GM19372 (cell line): ENCODE measurements at regions not wholly inside any gene's neighbourhood (a gene's known extent, or its start where the extent isn't known, plus 50 kb on each side); places are given as distances from the start of the nearest gene placed in this dataset.
A peak's percentile ranks its signal among the peaks of the same experiment; 100 is the strongest.

Source experiments
- ATAC-seq: cut with Tn5 transposase; IDR thresholded peaks from one replicate; pipeline ENCODE4 v1.9.1; 2021; ENCODE audit warnings: mild to moderate bottlenecking, low read depth, moderate library complexity; ENCODE audit not compliant: unreplicated experiment

DNA sequence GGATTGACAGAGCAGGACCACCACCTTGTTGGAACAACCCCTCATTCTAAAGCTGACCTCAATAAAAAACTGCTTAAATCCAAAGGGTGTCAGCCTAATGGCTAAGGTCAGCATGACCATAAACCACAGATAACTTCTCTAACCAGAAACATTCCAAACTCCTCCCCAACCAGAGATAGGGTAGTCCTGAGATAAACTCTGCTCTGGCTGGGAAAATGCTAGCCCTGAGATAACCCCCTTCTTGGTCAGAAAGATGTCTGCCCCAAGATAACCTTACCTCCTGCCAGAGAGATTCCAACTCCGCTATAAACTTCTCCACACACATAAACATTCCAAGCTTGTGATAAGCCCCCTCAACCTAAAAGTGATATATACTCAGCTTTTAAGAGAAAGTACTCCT is 364.8 kb upstream of the RBMY1B start:
- ATAC-seq: no peak

DNA sequence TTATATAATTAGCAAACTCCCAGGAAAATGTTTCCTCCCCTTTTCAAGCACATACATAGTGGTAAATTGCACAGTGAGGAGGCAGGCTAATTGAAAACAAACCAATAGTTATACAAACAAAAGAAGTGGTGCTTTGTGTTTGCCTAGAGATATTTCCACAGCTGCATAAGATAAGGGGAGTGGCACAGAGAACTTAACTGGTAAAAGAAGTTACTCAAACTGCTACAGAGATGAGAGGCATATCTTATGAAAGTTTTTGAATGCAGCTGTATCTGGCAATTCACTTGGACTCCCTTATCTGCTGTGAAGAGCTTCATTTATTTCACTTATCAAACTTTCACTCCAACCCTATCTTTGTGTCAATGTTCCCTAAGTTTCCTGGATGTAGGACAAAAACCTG is 361.2 kb upstream of the RBMY1B start:
- no peak for ATAC-seq

DNA sequence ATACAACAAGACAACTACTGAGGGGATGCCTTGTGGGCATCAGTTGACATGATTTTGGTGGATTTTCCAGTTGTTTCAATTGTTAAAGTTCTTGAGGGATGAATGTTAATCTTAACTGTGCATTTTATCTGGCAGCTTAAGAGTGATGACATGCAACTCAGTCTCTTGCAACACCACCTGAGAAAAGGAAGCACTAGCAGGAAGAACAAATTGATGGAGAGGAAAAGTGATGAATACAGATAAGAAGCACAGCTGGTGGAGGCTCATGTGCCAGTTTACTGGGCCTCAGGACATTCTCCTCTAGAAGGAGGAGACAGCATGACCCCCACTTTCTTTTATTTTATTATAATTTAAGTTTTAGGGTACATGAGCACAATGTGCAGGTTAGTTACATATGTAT is 341.3 kb upstream of the RBMY1B start:
- no peak for ATAC-seq

DNA sequence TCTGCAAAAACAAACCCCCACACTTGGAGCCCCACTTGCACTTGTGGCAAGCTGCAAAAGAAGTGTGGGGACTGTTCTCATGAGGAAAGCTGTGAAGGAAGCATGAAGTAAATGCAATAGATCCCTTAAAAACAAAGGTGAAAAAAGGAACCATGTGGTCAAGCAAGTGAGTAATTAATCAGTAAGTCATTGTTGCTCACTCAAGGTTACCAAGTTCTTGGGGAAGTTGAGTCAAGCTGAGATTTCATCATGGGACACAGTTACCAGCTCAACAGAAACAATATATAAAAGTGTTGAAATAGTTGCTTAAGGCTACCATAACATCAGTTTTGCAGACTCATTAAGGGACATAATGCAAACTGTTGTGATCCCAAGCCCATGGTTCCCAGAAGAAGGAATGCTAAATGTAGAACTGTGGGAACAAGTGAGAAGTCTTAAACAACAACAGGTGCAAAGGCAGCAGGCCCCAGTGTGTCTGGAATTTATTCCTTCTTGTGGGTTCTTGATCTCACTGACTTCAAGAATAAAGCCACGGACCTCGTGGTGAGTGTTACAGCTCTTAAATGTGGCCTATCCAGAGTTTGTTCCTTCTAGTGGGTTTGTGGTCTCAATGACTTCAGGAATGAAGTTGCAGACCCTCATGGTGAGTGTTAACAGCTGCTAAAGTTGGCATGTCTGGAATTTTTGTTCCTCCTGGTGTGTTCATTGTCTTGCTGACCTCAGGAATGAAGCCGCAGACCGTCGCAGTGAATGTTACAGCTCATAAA is 336.3 kb upstream of the RBMY1B start:
- ATAC-seq: no peak

DNA sequence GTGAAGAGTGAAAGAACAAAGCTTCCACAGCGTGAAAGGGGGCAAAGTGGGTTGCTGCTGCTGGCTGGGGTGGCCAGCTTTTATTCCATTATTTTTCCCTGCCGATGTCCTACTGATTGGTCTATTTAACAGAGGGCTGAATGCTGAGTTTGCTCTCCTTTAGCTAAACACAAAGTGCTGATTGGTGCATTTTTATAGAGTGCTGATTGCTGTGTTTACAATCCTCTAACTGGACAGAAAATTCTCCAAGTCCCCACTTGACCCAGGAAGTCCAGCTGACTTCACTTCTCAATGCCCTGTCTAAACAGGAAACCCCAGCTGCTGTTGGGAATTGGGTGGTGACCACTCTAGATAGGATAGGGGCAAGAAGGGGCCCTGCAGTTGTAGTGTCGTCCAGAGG is 335.6 kb upstream of the RBMY1B start:
- ATAC-seq: no peak

DNA sequence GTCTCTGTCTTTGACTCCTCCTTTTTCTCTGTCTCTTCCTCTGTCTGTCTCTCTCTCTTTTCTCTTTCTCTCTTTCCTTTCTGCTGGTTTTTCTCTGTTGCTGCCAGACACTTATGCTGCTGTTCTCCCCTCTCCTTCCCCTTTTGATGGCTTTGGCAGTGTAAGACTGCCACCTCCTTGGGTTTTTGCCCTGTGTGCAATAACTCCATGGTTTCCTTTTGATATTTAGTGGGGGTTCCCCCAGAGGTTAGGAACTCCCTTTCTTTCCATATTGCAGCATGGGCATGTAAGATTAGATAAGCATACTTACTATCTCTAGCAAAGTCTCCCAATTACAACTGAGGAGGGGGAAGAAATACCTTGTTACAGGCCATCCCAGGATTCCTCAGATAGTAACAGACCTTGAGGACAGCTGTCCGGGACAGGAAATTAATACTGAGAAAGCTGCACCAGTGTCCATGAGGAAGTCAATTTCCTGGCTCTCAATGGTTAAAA is 333.8 kb upstream of the RBMY1B start:
- ATAC-seq: no peak

DNA sequence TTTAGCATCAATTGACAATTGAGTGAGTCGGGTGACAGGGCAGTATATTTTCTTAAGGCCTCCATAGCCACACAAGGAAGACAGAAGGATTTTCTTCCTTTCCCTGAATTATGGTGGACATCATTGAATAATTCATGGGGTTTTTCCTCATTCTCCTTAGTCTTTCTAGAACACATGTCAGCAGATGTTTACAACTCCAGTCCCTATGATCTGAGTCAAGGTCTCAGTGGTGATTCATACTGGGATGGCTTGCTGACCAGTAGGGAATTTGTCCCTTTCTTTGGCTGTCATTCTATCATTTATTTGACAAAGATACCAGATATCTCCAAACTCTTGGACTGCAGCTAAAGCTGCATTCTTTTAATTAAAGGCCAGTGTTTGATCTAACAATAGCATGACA is 332.9 kb upstream of the RBMY1B start:
- no peak for ATAC-seq

DNA sequence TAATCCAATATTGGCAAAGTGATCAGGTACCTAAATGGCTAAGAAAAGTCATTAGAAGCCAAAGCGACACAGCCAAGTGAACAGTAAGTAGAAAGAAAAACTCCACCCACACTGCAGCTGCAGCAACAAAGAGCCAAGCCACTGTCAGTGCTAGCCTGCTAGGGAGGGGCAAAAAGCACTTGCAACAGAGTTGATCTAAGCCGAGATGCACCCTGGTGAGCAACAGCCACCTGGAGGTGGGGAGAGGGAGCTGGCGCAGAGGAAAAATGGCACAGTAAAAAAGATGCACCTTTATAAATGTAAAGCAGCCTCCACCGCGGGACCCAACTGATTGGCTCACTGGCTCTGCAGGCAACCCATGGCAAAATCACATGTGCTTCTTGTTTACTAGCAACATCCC is 330.2 kb upstream of the RBMY1B start:
- ATAC-seq: no peak

DNA sequence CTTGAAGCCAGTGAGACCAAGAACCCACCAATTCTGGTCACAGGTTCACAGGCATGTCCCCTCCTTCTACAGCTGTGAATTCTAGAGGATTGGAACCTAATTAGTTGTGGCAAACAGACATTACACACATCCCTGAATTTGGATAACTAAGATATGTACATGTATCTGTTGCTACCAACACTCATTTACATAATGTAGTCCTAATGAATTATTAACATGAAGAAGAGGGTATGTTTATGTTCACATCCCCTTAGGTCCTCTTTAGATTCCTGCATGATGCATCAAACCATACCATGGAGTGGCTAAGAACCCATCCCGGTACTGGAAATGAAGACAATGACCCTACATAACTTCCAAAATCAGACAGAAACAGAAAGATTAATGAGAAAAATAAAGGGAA is 326.9 kb upstream of the RBMY1B start:
- no peak for ATAC-seq

DNA sequence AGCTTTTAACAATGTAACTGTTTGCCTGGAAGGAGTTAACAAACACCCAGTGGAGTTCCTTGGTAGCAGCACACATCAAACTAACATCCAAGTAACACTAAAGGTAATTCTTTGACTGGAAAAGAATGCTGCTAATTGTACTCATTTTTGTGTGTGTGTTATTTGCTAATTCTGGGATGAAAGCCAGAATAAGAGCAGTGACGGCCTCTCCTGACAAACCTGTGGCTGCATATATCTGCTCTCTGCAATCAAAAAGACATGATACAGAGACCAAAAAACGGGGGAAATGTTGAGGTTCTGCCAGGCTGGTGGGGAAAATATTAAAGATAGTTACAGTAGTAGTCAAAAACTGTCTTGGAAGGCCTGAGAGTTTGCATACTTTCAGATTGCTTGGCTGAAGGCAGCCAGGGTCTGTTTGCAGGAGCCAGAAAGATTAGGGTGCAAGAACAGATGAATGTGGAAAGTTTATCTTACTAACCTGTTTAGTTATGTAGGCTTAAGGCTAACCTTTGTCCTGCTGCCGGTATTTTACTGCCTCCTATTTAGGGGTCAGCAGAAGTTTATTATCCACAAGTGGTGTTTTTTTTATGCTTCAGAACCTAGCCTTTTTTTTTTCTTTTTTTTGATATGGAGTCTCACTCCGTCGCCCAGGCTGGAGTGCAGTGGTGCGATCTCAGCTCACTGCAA is 325.6 kb upstream of the RBMY1B start:
- ATAC-seq: no peak

DNA sequence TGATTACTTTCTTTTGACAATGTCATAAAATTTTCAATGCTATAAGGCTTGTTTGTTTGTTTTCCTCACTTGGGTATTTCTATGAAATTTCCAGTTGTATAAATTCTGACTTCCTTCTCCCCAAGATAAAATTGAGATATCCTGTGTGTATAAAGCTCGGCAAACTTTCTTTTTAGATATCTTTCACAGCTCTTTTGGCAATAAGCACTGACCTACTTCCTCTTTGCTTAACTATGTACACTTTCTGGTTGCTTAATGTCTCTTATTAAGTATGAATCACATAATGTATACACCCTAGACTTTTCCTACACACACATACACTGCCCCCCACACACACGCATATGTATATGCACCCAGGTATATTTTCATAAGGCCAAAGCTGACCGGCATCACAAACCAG is 318.4 kb upstream of the RBMY1B start:
- ATAC-seq: no peak

DNA sequence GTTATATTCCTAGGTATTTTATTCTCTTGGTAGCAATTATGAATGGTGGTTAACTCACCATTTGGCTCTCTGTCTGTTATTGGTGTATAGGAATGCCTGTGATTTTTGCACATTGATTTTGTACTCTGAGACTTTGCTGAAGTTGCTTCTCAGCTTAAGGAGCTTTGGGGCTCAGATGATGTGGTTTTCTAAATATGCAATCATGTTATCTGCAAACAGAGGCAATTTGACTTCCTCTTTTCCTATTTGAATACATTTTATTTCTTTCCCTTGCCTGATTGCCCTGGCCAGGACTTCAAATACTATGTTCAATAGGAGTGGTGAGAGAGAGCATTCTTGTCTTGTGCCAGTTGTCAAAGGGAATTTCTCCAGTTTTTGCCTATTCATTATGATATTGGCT is 310.9 kb upstream of the RBMY1B start:
- ATAC-seq: no peak

DNA sequence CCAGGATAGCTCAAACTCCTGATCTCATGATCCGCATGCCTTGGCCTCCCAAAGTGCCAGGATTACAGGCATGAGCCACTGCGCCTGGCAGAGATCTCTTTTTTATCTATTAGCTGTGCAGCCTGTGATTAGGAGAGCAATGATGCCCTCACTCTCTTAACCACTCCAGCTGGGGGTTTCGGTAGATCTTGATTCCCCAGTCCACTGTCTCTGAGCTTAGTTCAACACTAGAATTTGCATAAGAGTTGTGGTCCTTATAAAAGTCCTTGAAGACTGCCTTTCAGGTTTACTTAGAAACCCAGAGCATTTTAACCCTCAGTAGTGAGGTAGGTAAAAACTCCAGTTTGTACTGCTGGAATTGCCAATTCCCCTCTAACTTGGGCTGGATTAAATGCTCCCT is 283.3 kb upstream of the RBMY1B start:
- ATAC-seq: peak; percentile 95

DNA sequence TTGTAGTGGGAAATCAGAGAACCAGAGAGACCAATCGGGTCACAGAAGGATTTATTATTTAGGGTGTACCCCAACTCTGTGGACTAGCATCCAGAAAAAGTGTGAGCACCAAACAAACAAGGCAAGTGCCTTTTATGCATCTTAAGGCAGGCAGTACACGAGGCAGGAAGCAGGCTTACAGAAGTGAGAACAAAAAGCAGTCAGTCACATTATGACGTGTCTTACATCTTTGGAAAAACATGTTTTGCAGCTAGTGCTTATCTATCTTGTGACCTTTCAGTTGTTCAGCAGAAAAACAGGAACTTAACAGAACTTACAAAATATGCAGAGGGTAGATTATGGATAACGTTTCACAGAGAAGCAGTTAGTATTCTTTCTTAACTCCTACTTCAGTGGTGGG is 270.9 kb upstream of the RBMY1B start:
- peak; percentile 95 for ATAC-seq

DNA sequence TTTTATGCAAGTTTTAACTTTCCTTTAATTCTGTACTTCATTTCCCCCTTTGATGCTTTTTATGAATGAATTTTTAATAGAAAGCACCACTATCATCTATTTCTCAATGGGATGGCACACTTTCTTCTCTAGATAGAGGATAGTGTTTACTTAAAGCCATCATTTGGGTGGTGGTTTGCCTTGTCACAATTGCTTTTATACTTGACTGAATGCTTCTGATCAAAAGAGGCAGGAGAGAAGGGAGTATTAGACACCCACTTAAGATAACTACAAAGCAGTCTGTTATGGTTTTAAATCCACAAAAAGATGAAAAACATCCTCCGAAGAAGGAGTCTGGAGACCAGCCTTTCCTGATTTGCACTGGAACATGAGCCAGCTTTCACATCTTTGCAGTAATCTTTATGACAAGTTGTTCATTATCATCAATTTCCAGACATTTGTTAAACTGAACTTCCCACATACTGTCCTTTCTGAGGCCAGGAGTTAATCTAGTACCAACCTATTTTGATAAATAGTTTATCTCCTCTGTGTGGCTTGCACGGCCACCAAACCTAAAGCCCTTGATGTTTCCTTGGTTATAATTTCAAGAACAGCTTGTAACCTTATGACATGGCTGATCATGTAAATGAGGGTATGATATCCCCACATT is 270.4 kb upstream of the RBMY1B start:
- ATAC-seq: no peak

DNA sequence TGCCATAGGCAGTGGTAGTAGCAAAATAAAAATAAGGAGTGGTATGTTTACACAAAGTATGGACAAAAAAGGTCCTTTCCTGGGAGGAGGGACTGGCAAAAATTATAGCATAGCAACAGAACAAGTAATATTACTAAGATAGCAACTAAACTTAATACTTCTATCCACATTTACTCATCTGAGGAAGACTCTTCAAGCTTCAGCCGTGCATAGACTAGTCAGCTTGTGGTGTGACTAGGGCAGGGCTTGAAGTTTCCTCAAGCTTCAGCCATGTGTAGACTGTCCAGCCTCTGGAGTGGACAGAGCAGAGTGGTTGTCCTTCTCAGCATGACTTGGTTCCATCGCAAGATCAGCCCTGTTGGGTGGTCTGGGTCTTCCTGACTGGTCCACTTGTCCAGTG is 268.3 kb upstream of the RBMY1B start:
- ATAC-seq: no peak

DNA sequence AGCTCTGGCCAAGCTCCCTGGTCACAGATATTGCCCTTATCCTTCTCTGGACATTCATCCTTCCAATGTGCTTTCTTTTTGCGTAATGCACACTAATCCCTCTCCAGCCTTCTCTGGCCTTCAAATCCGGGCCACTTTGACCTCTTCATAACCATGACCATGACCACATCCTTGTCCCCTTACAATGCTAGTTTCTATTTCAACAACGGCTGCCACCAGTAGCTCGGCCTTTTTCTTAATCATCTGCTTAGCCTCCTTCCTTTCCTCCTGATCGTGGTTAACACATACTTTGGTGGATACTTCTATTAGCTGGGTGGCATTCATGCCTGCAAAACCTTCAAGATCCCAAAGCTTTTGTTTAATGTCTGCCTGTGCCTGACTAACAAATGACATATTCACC is 264.4 kb upstream of the RBMY1B start:
- ATAC-seq: no peak

DNA sequence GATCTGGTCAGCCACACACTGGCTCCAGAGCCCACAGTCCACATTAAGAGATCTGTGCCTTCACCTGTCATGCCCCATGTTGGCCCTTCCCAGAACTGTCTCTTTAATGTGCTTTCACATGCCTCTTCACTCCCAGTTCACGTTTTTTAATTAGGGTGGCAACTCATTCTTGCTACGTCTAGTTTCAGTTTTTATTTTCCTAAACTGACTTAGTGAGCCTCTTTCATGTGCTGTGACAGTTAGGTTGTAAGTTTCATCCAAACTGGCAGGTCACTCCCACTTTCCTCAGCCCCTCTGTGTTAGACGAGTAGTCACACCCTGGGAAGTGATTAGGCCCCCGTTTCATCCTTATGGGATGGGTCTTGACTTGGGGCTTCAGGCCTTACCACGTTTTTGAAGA is 262.5 kb upstream of the RBMY1B start:
- no peak for ATAC-seq

DNA sequence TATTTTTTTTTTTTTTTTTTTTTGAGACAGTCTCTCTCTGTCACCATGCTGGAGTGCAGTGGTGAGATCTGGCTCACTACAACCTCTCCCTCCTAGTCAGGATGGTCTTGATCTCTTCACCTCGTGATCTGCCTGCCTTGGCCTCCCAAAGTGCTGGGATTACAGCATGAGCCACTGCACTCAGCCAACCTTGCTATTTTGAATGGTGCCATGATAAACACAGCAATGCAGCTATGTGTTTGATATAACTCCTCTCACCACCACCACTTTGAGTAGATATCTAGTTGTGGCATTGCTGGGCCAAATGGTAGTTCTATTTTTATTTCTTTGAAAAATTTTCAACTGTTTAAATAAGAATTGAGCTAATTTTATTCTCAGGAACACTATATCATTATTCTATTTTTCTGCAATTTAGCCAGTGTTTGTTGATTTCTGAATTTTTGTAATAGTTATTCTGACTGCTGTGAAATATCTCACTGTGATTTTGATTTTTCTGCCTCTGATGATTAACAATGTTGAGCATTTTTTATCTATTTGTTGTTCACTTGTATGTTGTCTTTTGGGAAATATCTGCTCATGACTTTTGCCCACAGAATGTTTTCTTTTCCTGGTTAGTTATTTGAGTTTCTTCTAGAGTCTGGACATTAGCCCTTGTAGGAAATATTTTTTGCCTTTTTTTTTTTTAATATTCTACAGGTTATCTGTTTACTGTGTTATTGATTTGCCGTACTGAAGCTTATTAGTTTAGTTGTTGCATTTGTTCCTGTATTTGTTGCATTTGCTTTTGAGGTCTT is 257.5 kb upstream of the RBMY1B start:
- no peak for ATAC-seq

DNA sequence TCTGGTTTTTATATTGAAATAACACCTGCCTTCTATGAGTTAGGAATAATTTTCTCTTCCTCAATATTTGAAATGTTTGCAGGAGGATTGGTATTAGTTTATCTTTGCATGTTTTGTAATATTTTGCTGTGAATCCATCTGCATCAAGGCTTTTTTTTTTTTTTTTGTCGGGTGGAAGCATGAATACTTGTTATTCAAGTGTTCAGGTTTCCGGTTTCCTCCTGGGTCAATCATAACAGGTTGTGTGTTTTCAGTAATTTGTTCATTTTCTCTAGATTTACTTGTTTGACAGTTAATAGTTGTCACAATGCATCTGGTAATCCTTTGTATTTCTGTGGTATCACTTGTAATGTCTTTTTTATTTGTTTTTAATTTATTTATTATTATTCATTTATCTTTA is 256.7 kb upstream of the RBMY1B start:
- ATAC-seq: no peak

DNA sequence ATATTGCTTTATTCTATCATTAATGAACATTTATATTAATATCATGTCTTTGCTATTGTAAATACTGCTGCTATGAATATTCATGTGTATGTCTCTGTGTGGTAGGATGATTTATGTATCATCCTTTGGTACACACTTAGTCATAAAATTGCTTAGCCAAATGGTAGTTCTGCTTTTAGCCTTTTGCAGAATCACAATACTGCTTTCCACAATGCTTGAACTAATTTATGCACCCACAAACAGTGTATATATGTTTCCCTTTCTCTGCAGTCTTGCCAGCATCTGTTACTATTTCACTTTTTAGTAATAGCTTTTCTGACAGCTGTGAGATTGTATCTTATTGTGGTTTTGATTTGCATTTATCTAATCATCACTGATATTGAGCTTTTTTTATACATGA is 254.3 kb upstream of the RBMY1B start:
- ATAC-seq: peak; percentile 54
